ENCODE measurements at regions not wholly inside any gene's neighbourhood (a gene's known extent, or its start where the extent isn't known, plus 50 kb on each side); places are given as distances from the start of the nearest gene placed in this dataset.
A peak's percentile ranks its signal among the peaks of the same experiment; 100 is the strongest.

DNA sequence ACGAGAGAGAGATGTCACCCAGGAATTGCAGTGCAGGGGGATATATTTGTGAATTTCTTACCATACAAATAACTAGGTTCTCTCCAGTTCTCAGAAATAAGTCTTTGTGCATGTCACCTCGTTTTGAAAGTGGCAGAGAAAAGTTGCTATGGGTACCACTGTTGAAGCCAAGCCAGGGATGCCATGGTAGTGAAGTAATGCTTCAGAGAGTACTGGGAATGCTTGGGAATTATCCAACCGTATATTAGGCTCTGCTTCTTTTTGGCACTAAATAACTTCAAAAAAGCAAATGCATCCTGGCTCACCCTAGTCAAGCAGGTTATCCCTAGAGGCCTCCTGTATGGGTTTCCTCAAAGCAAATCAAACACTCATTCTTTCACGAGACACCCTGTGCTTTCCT is 50.7 kb upstream of the DDX18 start:
- intact Hi-C loops (cut with DNase I; ENCODE audit: low total_unique reads), result no loop called here
- Histone ChIP-seq H3K4me1 (no peaks in the 10 kb centered on the region), H3K4me3 (no peak overlapping the region), H3K36me3 (no peaks in the 10 kb centered on the region), H3K27ac (no peak overlapping the region), H3K9me3 (no peaks in the 10 kb centered on the region), H3K27me3 (no peaks in the 10 kb centered on the region)
- peak in 1 of 2 donors; percentile 25 for DNase-seq (ENCODE audit: low spot score in 2 of 2)
- TF ChIP-seq POLR2AphosphoS5 (IDR thresholded peaks at IDR 0.05) (no peak), POLR2A (IDR thresholded peaks at IDR 0.05) (no peak)
- TF ChIP-seq, protein P1, sequence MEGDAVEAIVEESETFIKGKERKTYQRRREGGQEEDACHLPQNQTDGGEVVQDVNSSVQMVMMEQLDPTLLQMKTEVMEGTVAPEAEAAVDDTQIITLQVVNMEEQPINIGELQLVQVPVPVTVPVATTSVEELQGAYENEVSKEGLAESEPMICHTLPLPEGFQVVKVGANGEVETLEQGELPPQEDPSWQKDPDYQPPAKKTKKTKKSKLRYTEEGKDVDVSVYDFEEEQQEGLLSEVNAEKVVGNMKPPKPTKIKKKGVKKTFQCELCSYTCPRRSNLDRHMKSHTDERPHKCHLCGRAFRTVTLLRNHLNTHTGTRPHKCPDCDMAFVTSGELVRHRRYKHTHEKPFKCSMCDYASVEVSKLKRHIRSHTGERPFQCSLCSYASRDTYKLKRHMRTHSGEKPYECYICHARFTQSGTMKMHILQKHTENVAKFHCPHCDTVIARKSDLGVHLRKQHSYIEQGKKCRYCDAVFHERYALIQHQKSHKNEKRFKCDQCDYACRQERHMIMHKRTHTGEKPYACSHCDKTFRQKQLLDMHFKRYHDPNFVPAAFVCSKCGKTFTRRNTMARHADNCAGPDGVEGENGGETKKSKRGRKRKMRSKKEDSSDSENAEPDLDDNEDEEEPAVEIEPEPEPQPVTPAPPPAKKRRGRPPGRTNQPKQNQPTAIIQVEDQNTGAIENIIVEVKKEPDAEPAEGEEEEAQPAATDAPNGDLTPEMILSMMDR (IDR thresholded peaks at IDR 0.05), result no peak
